SJCRH30 (cell line): ENCODE measurements at regions not wholly inside any gene's neighbourhood (a gene's known extent, or its start where the extent isn't known, plus 50 kb on each side); places are given as distances from the start of the nearest gene placed in this dataset.

ENCODE experiments used
- DNase-seq, 2 experiments: peaks; one replicate each; pipeline ENCODE4 v3.0.0-alpha.2; 2015 to 2020
- H3K27ac ChIP-seq: fragments of 250-450 bp; sonication (Bioruptor Pico); 2 replicates; pipeline ENCODE4 v1.5.1; 2020; ENCODE audit warnings: mild to moderate bottlenecking, moderate library complexity
- H3K27me3 ChIP-seq: fragments of 250-450 bp; sonication (Bioruptor Pico); 2 replicates; pipeline ENCODE4 v1.5.1; 2020; ENCODE audit warnings: mild to moderate bottlenecking, moderate library complexity
- H3K36me3 ChIP-seq: fragments of 250-450 bp; sonication (Bioruptor Pico); 2 replicates; pipeline ENCODE4 v1.5.1; 2020; ENCODE audit warnings: mild to moderate bottlenecking, moderate library complexity
- H3K4me1 ChIP-seq: fragments of 250-450 bp; sonication (Bioruptor Pico); 2 replicates; pipeline ENCODE4 v1.5.1; 2020; ENCODE audit warnings: mild to moderate bottlenecking, moderate library complexity
- H3K4me3 ChIP-seq: fragments of 250-450 bp; sonication (Bioruptor Pico); 2 replicates; pipeline ENCODE4 v1.5.1; 2020; ENCODE audit warnings: mild to moderate bottlenecking, moderate library complexity
- H3K9me3 ChIP-seq: fragments of 250-450 bp; sonication (Bioruptor Pico); replicated peaks from 2 replicates; pipeline ENCODE4 v1.5.1; 2020; ENCODE audit warnings: mild to moderate bottlenecking, moderate library complexity

DNA sequence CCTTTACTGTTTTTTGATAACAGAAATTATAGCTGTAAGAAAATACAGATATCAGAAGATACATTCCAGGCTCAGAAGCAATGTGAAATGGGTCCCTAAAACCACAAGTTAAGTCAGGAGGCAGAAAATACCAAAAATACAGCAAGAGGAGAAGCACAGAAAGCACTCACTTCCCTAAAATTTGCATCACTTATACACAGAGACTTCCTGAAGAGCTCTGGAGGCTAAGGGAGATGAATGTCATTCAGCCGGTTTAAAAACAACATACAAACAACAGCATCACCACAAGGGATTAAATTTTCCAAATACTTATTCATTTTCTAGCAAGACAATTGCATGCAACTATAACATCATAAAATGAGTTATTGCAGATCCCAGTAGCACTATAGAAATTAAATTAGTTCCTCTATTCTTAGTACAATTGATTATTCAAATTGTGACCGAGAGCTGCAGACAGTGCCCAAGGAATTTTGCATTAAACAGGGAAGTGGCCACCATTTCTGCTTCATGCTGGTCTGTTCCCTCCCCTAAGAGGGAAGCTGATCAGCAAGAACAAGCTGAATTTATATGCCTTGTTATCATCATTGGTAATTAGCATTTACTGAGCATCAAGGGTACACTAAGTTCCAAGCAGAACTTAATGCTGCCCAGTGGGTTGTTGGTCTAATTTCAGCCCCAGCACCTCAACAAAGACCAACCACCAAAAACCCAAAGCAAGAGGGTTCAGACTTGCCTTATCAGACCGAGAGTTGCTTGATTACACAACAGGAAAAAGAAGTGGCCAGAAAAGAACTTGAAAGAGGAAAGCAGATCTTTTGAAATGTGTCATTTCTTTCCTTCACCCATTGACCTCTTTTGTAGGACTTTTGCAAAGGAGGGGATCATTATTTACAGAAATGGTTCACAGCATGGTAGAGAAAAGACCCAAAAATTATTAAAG, 140.7 kb downstream of the KCTD12 start:
- Histone ChIP-seq H3K27ac (no peak overlapping the region), H3K4me1 (no peaks in the 10 kb centered on the region), H3K27me3 (no peaks in the 10 kb centered on the region), H3K36me3 (no peaks in the 10 kb centered on the region), H3K4me3 (no peak overlapping the region), H3K9me3 (no peaks in the 10 kb centered on the region)
- DNase-seq, result no peak

DNA sequence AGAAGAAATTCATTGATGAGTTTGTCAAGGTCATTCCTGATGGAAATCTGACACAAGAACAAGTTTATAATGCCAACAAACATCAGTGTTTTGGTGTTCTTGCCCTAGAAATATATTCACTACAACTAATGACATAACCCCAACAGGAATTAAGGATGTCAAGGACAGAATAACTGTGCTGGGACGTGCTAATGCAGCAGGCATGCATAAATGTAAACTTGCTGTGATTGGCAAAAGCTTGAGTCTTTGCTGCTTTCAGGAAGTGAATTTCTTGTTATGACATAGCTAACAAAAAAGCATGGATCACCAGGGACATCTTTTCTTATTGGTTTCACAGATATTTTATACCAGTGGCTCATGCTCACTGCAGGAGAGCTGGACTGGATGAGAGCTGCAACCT, 144.6 kb downstream of the KCTD12 start:
- no peaks in the 10 kb centered on the region for H3K9me3 ChIP-seq
- no peaks in the 10 kb centered on the region for H3K4me1 ChIP-seq
- no peaks in the 10 kb centered on the region for H3K36me3 ChIP-seq
- H3K4me3 ChIP-seq, result no peak overlapping the region
- H3K27me3 ChIP-seq, result no peaks in the 10 kb centered on the region
- no peak for DNase-seq
- no peak overlapping the region for H3K27ac ChIP-seq

DNA sequence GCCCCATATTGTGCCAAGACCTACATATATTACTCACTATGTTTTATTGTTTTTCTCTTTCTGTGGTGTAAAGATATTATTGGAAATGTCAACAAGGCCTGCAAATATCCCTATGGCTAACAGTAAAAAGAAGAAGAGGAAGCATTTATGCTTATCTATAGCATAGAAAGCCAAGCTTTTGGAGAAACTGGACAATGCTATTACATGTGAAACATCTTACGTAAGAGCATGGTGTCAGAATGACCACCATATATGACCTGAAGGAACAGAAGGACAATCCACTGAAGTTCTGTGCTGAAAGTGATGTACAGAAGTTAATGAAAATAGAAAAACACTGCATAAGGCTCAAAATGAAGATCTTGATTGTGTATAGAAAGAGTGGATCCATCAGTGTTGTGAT, 145.2 kb downstream of the KCTD12 start:
- no peaks in the 10 kb centered on the region for H3K36me3 ChIP-seq
- no peaks in the 10 kb centered on the region for H3K9me3 ChIP-seq
- no peak overlapping the region for H3K4me3 ChIP-seq
- no peak for DNase-seq
- H3K27ac ChIP-seq, result no peak overlapping the region
- no peaks in the 10 kb centered on the region for H3K27me3 ChIP-seq
- H3K4me1 ChIP-seq, result no peaks in the 10 kb centered on the region

DNA sequence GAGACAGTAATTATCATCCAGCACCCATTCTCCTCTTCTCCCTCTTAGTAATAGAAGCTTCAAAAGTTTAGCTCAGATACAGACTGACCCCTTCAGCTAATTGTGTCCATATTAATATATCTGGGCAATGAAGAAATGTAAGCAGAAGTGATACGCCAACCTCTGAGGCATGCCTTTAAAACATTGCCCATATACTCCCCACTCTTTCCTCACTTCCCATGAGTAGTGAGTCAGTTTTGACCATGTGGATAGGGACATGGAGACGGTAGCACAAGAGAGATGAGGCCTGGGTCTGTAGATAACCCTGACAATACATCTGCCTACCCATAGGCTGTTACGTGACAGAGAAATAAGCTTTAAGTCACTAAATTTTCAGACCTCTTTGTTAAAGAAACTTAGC, 147.6 kb downstream of the KCTD12 start:
- H3K4me3 ChIP-seq, result no peak overlapping the region
- no peaks in the 10 kb centered on the region for H3K4me1 ChIP-seq
- H3K27ac ChIP-seq, result no peak overlapping the region
- DNase-seq, result no peak
- H3K9me3 ChIP-seq, result no peaks in the 10 kb centered on the region
- no peaks in the 10 kb centered on the region for H3K36me3 ChIP-seq
- no peaks in the 10 kb centered on the region for H3K27me3 ChIP-seq

DNA sequence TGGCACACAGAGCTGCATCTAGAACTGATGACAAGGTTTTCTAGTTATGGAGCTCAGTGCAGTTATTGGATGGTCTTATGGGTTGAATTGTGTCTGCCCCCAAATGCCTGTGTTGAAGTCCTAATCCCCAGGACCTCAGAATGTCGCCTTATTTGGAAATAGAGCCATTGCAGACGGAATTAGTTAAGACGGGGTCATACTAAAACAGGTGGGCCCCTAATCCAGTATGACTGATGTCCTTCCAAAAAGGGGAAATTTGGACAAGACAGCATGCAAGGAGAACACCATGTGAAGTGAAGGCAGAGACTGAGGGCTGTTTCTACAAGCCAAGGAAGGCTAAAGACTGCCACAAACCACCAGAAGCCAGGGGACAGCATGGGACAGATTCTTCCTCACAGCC, 148.7 kb downstream of the KCTD12 start:
- H3K27me3 ChIP-seq, result no peaks in the 10 kb centered on the region
- no peak overlapping the region for H3K27ac ChIP-seq
- no peaks in the 10 kb centered on the region for H3K9me3 ChIP-seq
- no peak overlapping the region for H3K4me3 ChIP-seq
- no peaks in the 10 kb centered on the region for H3K4me1 ChIP-seq
- no peaks in the 10 kb centered on the region for H3K36me3 ChIP-seq
- peak in 1 of 2 experiments; percentile 4 for DNase-seq

GRCh38 chr13:76735641-76736040, 150.6 kb downstream of the KCTD12 start:
- no peaks in the 10 kb centered on the region for H3K36me3 ChIP-seq
- no peak overlapping the region for H3K4me3 ChIP-seq
- no peaks in the 10 kb centered on the region for H3K9me3 ChIP-seq
- no peaks in the 10 kb centered on the region for H3K4me1 ChIP-seq
- H3K27ac ChIP-seq, result no peak overlapping the region
- no peaks in the 10 kb centered on the region for H3K27me3 ChIP-seq
- DNase-seq, result no peak

- Histone ChIP-seq H3K4me3 (no peak overlapping the region), H3K9me3 (no peaks in the 10 kb centered on the region), H3K27ac (no peak overlapping the region), H3K27me3 (no peaks in the 10 kb centered on the region), H3K4me1 (no peaks in the 10 kb centered on the region), H3K36me3 (no peaks in the 10 kb centered on the region)
- no peak for DNase-seq
Measured at GRCh38 chr13:76733671-76734070, 152.5 kb downstream of the KCTD12 start.

- Histone ChIP-seq H3K4me1 (no peaks in the 10 kb centered on the region), H3K27me3 (no peaks in the 10 kb centered on the region), H3K4me3 (no peak overlapping the region), H3K36me3 (no peaks in the 10 kb centered on the region), H3K9me3 (no peaks in the 10 kb centered on the region), H3K27ac (no peak overlapping the region)
- DNase-seq, result no peak
Measured at GRCh38 chr13:76732367-76732766, 153.8 kb downstream of the KCTD12 start.

DNA sequence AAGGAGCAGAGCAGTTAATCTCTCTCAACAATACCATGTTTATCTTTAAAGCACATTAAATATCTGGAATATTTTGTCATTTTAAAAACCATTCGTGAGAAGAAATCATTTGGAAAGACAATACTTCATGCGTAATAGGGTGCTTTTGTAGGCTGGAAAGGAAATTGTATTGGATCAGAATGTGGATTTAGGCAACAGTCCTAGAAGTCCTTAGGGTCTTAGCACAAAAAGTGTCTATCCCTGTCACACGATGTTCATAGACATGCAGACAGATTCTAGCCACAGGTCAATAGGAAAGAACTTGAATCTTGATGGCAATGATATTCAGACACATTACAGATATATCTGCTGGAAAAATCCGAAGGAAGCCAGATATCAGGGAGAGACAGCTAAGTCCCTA, 156.0 kb downstream of the KCTD12 start:
- no peak overlapping the region for H3K4me3 ChIP-seq
- no peaks in the 10 kb centered on the region for H3K27me3 ChIP-seq
- H3K36me3 ChIP-seq, result no peaks in the 10 kb centered on the region
- no peak for DNase-seq
- no peak overlapping the region for H3K27ac ChIP-seq
- H3K9me3 ChIP-seq, result no peaks in the 10 kb centered on the region
- no peaks in the 10 kb centered on the region for H3K4me1 ChIP-seq

DNA sequence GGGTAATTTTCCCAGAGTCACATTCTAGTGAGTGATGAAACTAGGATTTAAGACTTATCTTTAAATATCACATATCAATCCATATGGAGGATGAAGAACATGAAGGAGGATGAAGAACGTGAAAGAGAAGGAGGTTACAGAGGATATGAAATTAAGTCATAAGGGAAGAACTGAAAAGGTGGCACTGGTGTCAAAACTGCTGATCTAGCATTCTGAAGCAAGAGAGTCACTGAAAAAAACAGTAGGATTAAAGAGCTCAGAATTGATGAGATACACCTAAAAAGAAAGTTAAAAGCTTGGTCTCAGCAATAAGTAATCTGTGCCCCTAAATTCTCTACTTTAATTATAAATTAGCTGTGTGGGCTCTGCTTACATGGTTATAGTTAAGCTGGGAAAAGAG, 156.5 kb downstream of the KCTD12 start:
- Histone ChIP-seq H3K36me3 (no peaks in the 10 kb centered on the region), H3K9me3 (no peaks in the 10 kb centered on the region), H3K4me1 (no peaks in the 10 kb centered on the region), H3K27me3 (no peaks in the 10 kb centered on the region), H3K27ac (no peak overlapping the region), H3K4me3 (no peak overlapping the region)
- DNase-seq, result no peak

DNA sequence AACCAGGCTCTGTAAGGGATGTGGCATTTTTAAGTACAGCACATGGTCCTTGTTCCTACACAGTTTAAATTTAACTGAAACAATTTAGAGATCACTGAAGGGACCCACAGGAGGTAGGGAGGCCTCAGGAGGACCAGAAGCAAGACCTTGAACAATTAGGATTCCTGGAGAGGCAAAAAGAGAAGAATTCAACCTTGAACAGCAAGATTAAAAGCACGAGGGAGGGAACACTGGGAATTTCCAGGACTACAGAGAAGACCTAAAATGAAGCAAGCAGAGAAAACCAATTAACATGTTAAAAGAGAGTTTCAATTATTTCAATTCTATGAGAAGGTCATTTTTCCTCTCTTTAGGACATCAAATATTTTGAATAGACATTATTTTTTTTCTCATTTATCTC, 160.3 kb downstream of the KCTD12 start:
- Histone ChIP-seq H3K9me3 (no peaks in the 10 kb centered on the region), H3K36me3 (no peaks in the 10 kb centered on the region), H3K4me3 (no peak overlapping the region), H3K4me1 (no peaks in the 10 kb centered on the region), H3K27ac (no peak overlapping the region), H3K27me3 (no peaks in the 10 kb centered on the region)
- DNase-seq, result no peak

- Histone ChIP-seq H3K4me1 (no peaks in the 10 kb centered on the region), H3K27me3 (no peaks in the 10 kb centered on the region), H3K4me3 (no peak overlapping the region), H3K36me3 (no peaks in the 10 kb centered on the region), H3K9me3 (no peaks in the 10 kb centered on the region), H3K27ac (no peak overlapping the region)
- no peak for DNase-seq
Measured at GRCh38 chr13:76725211-76725610, 161.0 kb downstream of the KCTD12 start.

GRCh38 chr13:76724421-76724820, 161.8 kb downstream of the KCTD12 start:
- no peak for DNase-seq
- Histone ChIP-seq H3K4me3 (no peak overlapping the region), H3K9me3 (no peaks in the 10 kb centered on the region), H3K27me3 (no peaks in the 10 kb centered on the region), H3K36me3 (no peaks in the 10 kb centered on the region), H3K4me1 (no peaks in the 10 kb centered on the region), H3K27ac (no peak overlapping the region)

DNA sequence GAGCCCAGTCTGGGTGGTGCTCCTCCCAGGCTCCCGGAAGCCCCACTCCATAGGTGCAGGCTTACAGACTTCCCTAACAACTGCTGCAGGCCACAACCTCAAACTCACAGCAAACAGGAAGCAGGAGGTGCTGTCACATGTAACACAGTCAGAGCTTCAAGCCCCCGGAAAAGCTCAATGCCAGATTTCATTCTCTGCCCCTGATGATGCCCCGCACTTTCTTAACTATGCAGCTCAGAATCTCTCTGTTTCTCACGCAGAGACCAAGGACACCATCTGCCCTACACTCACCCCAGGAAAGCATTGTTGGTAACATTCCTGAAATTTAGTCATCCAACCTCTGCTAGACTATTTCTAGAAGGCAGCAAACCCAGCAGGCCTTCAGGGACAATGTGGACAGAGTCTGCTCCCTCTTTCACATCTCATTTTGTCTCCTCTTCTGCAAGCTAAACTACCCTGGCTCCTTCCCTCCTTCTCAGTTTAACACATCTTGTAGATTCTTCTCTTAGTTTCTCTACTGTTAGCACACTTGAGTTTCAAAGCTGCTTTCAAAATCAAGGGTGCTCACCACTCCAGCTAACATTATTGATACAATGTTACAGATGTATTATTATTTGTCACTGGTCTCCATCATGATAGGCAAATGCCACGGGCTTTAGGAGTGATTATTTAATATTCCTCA, 162.5 kb downstream of the KCTD12 start:
- H3K27ac ChIP-seq, result no peak overlapping the region
- no peaks in the 10 kb centered on the region for H3K27me3 ChIP-seq
- H3K9me3 ChIP-seq, result no peaks in the 10 kb centered on the region
- no peaks in the 10 kb centered on the region for H3K36me3 ChIP-seq
- no peak overlapping the region for H3K4me3 ChIP-seq
- DNase-seq, result peak; percentile 5 to 10
- H3K4me1 ChIP-seq, result no peaks in the 10 kb centered on the region

- H3K4me3 ChIP-seq, result no peak overlapping the region
- no peaks in the 10 kb centered on the region for H3K4me1 ChIP-seq
- no peak overlapping the region for H3K27ac ChIP-seq
- no peaks in the 10 kb centered on the region for H3K9me3 ChIP-seq
- no peaks in the 10 kb centered on the region for H3K36me3 ChIP-seq
- DNase-seq, result no peak
- no peaks in the 10 kb centered on the region for H3K27me3 ChIP-seq
Measured at GRCh38 chr13:76722782-76723181, 163.4 kb downstream of the KCTD12 start.
